GM21529 (cell line): ENCODE measurements at regions not wholly inside any gene's neighbourhood (a gene's known extent, or its start where the extent isn't known, plus 50 kb on each side); places are given as distances from the start of the nearest gene placed in this dataset.
"Not testable (repeated sequence)": the region's sequence is repeated elsewhere in the genome, so short reads cannot be mapped to it uniquely, and the experiment has no call there.

Experiments
- ATAC-seq: cut with Tn5 transposase; IDR thresholded peaks from one replicate; pipeline ENCODE4 v1.9.1; 2021; ENCODE audit not compliant: unreplicated experiment

DNA sequence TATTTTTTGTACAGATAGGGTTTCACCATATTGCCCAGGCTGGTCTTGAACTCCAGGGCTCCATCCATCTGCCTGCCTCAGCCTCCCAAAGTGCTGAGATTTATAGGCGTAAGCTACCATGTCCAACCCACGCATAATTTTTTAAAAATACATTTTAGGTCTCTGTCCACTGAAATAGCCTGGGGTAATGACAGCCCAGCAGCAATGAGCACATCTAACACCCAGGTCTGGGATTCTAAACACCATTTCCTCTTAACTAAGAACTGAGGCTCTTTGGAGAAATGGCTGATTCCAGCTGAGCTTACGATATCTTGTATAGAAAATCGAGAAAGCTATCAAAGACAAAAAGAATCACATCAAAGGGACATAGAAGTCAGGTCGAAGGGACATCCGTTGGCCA, 245.3 kb downstream of the PARN start:
- ATAC-seq, result no peak

DNA sequence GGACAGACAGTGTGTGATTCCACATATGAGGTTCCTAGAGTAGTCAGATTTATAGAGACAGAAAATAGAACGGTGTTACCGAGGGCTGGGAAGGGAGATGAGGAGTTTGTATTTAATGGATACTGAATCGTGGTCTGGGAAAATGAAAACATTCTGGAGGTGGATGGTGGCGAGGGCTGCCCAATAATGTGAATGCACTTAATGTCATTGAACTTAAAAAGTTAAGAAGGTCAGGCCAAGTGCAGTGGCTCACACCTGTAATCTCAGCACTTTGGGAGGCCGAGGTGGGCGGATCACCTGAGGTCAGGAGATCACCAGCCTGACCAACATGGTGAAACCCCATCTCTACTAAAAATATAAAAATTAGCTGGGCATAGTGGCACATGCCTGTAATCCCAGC, 246.2 kb downstream of the PARN start:
- not testable (repeated sequence) for ATAC-seq

DNA sequence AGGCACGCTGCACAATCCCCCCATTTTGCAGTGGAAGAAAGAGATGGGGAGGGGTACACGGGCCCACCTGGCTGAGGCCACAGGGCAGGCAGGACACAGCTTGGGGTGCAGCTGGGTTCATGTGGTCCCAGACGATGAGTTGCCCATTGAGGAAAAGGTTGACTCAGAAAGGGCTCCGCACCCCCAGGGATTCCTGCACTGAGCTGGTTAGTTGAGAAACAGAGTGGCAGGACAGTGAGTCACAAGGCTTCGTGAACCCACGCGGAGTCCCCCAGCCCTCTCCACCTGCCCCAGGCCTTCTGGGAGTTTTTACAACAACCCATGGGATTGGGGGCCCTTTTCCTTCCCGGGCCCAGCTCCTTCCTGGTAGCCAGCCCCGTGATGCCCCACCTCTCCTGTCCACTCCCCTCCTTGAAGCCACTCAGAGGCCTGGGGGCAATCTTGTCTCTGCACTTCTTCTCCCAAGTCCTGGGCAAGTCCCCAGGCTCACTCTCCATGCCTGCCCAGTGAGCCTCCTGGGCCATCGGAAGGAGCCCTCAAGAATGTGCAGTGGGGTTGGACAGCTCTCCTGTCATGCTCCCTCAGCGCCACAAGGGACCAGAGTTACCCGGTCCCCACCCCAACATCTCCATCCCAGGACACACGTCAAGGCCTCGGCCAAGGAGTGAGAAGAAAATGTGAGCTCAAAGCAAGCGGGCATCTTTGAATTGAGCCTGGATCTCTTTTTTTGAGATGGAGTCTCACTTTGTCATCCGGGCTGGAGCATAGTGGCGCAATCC, 251.2 kb downstream of the PARN start:
- no peak for ATAC-seq

DNA sequence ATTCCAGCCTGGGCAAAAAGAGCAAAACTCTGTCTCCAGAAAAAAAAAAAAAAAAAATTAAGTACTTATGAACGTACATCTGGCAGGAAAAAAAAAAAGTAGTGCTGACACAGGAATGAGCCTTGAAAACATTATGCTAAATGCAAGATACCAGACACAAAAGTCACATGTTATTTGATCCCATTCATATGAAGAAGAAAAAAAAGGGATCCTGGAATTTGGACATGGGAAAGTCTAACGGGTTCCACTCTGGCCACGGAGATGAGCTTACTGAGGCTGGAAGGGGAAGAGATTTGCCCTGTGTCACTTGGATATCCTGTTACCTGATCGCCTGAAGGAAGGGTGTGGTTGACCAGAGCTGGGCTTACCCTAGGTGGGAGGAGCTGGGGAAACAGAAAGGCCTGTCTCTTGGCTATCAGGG, 251.9 kb downstream of the PARN start:
- ATAC-seq, result no peak

DNA sequence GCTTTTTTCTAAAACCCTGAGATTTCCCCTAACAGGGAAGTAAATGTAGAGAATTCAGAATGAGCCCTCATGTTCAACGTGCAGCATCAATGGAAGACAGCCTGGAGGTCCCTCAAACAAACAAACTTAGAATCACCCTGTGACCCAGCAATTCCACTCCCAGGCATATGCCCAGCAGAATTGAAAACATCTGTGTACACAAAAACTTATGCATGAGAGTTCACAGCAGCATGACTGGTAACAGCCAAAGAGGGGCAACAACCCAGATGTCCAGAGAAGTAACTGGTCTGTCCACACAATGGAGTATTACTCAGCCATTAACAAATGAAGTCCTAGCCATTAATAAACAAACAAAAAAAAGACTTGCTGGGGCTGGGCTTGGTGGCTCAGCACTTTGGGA, 252.7 kb downstream of the PARN start:
- no peak for ATAC-seq

DNA sequence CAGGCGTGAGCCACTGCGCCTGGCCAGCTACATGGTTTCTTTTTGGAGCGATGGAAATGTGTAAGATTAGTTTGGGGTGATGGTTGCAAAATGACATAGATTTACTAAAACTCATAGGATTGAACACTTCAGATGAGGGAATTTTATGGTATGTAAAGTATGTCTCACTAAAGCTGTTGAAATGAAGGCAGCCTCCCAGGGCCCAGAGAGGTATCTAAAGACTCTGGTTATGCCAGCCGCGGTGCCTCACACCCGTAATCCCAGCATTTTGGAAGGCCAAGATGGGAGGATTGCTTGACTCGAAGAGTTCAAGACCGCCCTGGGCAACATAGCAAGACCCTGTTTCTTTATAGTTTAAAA, 254.9 kb downstream of the PARN start:
- no peak for ATAC-seq

DNA sequence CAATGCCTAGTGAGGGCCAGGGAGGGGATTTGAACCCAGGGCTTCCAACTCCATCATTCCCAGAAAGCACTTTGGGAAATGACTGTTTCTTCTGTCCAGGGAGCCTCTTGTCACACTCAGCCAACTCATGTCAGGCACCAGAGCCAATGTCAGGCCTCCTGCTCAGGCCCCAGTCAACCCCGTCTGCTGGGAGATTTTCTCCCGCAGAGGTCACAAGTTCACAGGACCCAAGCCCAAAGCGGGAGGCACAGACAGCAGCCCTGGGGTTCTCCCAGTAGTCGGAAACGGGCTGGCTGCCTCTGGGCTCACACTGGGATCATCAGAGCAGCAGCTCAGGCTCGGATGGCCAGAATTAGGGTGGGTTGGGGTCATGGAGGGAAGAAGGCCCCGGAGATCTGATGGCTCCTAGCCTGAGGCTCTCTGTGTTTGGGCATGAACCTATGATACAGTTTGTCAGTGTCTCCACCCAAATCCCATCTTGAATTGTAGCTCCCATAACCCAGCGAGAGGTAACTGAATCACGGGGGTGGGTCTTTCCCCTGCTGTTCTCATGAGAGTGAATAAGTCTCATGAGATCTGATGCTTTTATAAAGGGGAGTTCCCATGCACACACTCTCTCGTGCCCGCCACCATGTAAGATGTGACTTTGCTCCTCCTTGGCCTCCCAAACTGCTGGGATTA, 255.5 kb downstream of the PARN start:
- no peak for ATAC-seq

DNA sequence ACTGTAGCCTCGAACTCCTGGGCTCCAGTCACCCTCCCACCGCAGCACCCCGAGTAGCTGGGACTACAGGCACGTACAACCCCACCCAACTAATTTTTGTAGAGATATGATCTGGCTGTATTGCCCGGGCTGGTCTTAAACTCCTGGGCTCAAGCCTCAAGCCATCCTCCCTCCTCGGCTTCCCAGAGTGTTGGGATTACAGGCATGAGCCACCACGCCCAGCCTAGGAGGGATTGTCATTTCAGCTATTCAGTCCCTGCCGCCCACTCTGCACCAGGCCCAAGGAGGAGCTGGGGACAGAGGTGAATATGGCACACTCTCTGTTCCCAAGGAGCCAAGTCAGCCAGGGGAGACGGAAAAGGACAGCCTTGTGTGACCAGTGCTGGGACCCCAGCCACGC, 256.2 kb downstream of the PARN start:
- ATAC-seq, result no peak

DNA sequence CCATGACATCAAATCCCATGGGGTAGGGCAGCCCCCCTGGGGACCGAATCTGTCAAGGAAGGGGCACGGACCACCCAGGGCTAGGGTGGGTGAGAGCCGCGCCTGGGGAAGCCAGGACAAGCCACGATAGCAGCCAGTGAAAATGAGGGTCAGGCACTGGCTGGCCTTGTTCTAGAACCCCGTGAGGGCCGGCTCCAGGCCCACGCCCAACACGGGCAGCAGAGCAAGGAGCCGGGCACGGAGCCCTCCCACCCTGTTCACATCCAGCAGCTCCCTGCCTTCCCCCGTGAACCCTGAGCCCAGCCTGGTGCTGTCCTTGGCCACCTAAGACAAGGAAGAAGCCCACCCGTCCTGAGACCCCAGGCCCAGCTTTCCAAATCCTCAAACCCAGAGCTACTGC, 256.7 kb downstream of the PARN start:
- ATAC-seq, result no peak

DNA sequence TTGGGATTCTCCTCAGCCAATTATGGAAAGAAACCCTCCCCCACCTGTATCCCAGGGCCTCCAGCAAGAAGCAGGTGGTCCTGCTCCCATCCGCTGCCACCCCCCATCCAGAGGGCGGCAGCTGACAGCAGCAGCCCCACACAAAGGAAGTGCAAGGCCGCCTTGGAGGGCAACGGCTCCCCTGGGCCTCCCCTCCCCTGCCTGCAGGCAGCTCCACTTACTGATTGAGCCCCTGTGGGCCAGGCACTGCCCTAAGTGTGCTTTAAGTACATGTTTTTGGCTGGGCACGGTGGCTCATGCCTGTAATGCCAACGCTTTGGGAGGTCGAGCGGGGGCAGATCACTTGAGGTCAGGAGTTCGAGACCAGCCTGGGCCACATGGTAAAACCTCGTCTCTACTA, 257.6 kb downstream of the PARN start:
- ATAC-seq, result no peak

DNA sequence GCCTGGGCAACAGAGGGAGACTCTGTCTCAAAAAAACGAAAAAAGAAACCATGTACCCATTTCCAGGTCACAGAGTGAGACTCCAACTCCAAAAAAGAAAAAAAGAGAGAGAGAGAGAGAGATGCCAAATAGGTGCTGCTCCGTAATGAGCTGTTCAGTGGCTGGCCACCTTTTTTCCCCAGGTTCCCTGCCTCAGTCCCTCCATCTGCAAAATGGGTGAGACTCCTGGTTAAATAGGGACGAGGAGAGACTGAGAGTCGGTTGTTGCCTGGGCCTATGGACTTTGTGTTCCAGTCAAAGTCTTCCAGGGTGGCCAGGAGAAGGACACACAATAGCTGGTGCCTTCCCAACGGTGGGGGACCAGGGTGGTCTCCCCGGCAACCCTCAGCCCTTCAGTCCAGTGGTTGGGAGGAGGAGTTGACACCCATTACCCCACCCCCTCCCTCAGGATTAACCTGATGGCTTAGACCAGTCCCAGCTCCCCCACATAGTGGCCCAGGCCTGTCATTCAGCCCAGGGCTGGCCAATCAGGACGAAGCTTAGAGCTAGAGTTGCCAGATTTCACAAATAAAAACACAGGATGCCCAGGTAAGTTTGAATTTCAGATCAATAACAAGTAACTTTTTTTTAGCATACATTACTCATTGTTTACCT, 258.2 kb downstream of the PARN start:
- ATAC-seq, result no peak

DNA sequence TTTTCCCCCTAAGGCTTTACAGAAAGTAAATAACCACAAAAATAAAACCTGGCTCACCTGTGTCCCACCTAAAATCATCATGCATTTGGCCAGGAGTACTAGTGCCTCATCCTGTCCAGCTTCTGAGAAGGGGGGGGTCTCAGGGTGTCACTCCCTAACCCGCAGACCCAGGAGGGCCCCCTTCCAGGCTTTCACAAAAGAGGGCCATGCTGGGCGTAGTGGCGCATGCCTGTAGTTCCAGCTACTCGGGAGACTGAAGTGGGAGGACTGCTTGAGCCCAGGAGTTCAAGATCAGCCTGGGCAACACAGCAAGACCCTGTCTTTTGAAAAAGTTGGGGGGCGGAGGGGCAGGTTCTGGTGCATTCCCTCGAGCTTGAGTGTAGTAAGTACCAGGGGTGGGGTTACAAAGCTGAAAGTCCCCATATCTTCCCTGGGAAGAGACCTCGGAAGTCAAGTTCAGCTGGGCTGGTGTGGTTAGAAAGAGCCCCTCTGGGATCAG, 259.3 kb downstream of the PARN start:
- ATAC-seq, result no peak

DNA sequence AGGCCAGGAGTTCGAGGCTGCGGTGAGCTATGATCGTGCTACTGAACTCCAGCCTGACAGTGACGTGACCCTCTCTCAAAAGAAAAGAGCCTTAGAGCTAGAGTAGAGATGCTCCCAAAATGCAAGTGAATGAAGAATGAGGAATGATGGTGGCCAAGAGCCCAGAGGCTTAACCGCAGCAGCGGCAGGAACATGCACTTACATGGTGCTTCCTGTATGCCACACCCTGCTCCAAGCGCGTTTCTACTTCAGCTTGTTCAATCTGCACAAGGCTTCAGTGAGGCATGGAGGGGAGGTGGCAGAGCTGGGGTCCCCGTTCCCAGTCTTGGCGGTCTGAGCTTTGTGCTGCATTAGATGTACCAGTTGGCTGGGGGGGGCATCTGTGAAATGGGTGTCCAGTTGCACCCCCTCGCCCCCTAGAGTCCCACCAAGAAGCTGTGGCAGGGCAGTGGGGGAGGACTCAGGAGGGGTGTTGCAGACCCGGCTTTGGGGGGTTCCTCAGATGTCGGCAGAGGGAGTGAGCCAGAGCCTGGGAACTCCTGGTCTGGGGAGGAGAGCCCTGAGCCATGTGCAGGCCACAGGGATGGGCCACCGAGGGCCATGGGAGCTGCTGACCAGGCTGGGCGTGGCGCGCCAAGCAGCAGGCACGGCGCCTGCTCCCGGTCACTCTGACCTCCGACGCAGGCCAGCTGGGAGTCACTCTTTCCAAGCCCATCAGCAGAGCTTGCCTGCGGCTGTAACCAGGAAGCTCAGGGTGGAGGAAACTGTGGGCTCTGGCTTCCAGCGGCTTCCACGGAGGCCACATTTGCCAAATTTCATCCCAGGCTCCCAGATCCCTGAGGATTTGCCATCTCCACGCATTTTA, 260.1 kb downstream of the PARN start:
- no peak for ATAC-seq

DNA sequence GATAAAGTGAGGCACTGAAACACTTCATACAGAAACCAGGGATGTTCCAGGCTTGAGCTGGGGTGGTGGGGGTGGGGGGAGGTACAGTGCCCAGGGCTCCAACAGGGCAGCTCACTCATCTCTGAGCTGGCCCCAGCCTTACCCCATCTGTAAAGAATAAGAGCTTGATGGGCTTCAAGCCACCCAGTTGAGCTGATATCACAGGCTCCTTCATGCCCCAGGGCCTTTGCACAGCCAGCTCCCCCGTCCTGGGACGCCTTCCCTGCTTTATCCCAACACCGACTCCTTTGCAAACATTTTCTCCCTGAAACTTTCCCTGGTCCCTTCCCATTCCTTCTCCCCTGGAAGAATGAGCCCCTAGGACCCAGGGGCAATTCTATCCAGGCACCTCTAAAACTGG, 261.7 kb downstream of the PARN start:
- ATAC-seq, result no peak

DNA sequence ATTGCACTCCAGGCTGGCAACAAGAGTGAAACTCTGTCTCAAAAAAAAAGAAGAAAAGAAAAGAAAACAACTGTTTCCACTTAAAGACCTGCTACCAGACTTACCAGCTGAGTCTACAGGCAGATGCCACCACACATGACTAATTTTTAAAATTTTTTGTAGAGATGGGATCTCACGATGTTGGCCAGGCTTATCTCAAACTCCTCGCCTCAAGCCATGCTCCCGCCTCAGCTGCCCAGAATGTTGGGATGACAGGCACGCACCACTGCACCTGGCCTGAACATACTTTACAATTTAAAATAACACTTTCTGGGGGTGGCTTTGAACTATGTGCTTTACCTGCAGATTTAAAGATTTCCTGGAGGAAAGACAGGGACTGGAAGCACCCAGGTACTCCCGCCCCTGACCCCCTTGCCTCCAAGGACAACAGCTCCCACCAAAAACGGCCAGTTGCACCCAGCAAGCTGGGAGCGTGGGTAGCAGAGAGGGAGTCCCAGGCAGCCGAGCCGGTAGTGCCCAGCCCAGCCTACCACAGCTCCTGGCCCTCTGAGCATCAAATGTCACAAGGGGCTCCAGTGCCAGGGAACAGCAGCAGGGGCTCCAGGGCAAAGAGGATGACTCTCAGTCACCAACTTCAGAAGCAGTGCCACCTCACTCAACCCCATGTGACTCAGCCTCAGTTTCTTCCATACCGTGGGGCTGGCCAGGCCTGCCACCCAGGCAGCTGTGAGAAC, 262.9 kb downstream of the PARN start:
- ATAC-seq, result no peak

DNA sequence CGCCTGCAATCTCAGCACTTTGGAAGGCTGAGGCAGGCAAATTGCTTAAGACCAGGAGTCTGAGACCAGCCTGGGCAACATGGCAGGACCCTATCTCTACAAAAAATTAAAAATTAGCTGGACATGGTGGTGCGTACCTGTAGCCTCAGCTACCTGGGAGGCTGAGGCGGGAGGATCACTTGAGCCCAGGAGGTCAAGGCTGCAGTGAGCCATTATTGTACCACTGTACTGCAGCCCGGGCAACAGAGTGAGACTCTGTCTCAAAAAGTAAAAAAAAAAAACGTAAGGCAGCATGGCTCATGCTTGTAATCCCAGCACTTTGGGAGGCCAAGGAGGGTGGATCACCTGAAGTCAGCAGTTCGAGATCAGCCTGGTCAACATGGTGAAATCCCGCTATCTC, 263.6 kb downstream of the PARN start:
- no peak for ATAC-seq

DNA sequence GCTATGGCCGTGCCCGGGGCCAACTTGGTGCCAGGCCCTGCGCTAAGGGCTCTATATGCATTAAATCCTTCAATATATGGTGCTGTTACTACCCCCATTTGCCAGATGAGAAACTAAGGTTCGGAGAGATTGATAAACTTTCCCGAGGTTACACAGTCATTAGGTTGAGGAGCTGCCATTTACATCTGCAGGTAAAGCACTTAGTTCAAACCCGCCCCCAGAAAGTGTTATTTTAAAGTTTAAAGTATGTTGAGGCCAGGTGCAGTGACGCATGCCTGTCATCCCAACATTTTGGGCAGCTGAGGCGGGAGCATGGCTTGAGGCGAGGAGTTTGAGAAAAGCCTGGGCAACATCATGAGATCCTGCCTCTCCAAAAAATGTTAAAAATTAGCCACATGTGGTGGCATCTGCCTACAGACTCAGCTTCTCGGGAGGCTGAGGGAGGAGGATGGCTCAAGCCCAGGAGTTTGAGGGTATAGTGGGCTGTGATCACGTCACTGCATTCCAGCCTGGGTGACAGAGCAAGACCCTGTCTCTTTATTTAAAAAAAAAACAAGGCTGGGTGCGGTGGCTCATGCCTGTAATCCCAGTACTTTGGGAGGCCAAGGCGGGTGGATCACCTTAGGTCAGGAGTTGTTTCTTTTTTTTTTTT, 264.7 kb downstream of the PARN start:
- no peak for ATAC-seq

DNA sequence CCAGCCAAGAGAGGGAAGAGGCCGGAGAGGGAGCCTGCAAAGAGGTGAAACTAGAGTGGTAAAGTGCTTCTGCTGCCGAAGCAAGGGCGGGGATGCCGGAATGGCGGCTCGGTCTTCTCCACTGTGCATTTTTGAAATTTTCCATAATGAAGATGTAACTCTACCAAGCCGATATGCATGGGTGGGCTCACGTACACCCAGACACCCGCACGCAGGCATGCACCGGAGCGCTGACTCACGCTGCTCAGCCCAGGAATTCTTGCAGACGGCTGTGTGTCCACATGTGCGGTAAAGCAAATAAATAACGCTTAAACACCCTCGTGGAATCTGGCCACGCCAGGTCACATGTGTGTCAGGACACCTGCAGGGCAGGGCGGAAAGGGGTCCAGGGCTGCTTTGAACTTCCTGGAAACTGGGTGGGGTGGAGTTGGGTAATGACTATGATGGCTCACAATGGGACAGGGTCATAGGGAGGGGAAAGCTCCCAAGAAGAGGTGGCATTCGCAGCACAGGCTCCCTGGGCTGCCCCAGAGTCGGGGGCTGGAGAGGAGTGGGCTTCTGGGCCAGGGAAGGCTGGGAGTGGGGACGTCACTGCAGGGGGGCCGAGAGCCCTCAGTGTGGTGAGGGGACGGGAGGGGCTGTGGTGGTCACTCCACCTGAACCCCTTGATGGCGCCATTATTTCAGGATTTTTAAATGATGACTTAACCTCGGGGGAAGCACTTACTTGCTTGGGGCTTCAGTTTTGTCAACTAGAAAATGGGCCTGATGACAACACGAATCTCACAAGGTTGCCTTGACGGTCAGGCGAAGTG, 265.5 kb downstream of the PARN start:
- ATAC-seq, result no peak

DNA sequence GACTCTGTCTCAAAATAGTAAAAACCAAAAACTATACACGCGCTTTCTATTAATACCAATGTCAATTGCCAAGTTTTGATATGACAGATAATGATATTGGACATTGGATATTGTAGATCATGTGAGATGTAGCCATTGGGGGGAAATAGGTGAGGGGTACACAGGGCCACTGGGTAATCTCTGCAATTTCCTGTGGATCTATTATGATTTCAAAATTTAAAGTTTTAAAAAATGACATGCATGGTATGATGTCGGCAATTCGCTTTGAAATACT, 266.0 kb downstream of the PARN start:
- no peak for ATAC-seq
